HUES6 (cell line): ENCODE measurements at regions not wholly inside any gene's neighbourhood (a gene's known extent, or its start where the extent isn't known, plus 50 kb on each side); places are given as distances from the start of the nearest gene placed in this dataset.
"Not testable (repeated sequence)": the region's sequence is repeated elsewhere in the genome, so short reads cannot be mapped to it uniquely, and the experiment has no call there.

Source experiments
- H3K27ac ChIP-seq: 2 replicates; pipeline ENCODE4 v1.7.0; 2013; ENCODE audit warnings: low read depth, mild to moderate bottlenecking, low read length, inconsistent platforms
- H3K27me3 ChIP-seq: 2 replicates; pipeline ENCODE4 v1.6.1; 2013; ENCODE audit warnings: low read length; ENCODE audit not compliant: control insufficient read depth, insufficient read depth
- H3K36me3 ChIP-seq: 2 replicates; pipeline ENCODE4 v1.6.1; 2013; ENCODE audit warnings: low read length; ENCODE audit not compliant: control insufficient read depth, insufficient read depth
- H3K4me1 ChIP-seq: 2 replicates; pipeline ENCODE4 v1.6.1; 2013; ENCODE audit warnings: low read length; ENCODE audit not compliant: control insufficient read depth, insufficient read depth
- H3K4me3 ChIP-seq: 2 replicates; pipeline ENCODE4 v1.5.1; 2013; ENCODE audit warnings: low read depth, low read length
- H3K9ac ChIP-seq: one replicate; pipeline ENCODE4 v1.6.1; 2013; ENCODE audit warnings: mild to moderate bottlenecking, low read length
- H3K9me3 ChIP-seq: 2 replicates; pipeline ENCODE4 v1.6.1; 2013; ENCODE audit warnings: low read depth, low read length; ENCODE audit not compliant: control insufficient read depth, insufficient read depth

- H3K27ac ChIP-seq, H3K27me3 ChIP-seq, H3K36me3 ChIP-seq, H3K4me3 ChIP-seq, H3K9me3 ChIP-seq, H3K4me1 ChIP-seq, H3K9ac ChIP-seq: not testable (repeated sequence)
Measured at GRCh38 chr2:87204569-87205147, 183.0 kb upstream of the PLGLB1 start.

- H3K9me3 ChIP-seq, H3K4me1 ChIP-seq, H3K36me3 ChIP-seq, H3K27me3 ChIP-seq, H3K4me3 ChIP-seq, H3K9ac ChIP-seq, H3K27ac ChIP-seq: not testable (repeated sequence)
Measured at GRCh38 chr2:87212938-87213337, 191.3 kb upstream of the PLGLB1 start.

DNA sequence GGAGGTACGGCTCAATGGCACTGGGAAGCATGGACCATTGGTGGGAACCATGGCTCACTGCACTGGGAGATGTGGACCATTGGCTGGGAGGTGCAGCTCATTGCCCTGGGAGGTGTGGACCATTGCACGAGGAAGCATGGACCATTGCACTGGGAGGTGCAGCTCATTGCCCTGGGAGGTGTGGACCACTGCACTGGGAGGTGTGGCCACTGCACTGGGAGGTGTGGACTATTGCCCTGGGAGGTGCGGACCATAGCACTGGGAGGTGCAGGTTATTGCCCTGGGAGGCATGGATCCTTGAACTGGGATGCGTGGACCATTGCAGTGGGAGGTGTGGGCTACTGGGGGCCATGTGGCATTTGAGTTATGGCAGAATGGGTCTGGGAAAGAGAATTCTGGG, 195.4 kb upstream of the PLGLB1 start:
- not testable (repeated sequence) for H3K27ac ChIP-seq, H3K9ac ChIP-seq, H3K36me3 ChIP-seq, H3K4me1 ChIP-seq, H3K27me3 ChIP-seq, H3K9me3 ChIP-seq, H3K4me3 ChIP-seq

- not testable (repeated sequence) for H3K9ac ChIP-seq, H3K4me1 ChIP-seq, H3K27me3 ChIP-seq, H3K36me3 ChIP-seq, H3K4me3 ChIP-seq, H3K9me3 ChIP-seq, H3K27ac ChIP-seq
Measured at GRCh38 chr2:87217741-87218410, 196.2 kb upstream of the PLGLB1 start.

GRCh38 chr2:87220651-87221050, 199.0 kb upstream of the PLGLB1 start:
- not testable (repeated sequence) for H3K4me1 ChIP-seq, H3K27me3 ChIP-seq, H3K9me3 ChIP-seq, H3K36me3 ChIP-seq, H3K9ac ChIP-seq, H3K4me3 ChIP-seq, H3K27ac ChIP-seq

- H3K9ac ChIP-seq, H3K27ac ChIP-seq, H3K27me3 ChIP-seq, H3K4me3 ChIP-seq, H3K4me1 ChIP-seq, H3K36me3 ChIP-seq, H3K9me3 ChIP-seq: not testable (repeated sequence)
Measured at GRCh38 chr2:87222131-87222530, 200.5 kb upstream of the PLGLB1 start.

DNA sequence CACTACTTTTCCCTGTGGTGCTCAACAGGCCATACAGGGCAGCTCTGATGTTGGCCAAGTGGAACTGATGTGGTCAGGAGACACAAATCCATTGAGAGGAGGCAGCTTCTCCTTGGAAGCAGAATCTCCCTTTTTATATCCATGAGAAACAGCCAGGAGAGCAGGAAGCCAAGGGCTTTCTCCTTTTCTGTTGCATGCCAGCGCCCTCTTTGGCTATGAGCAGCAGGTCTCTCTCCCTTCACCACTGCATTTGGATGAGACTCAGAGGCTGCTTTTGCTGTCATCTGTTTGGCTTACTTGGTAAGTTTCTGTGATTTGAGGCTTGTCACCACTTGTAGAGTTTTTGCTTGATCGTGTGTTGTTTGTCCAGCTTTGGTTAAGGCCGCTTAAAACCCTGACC, 202.2 kb upstream of the PLGLB1 start:
- not testable (repeated sequence) for H3K4me1 ChIP-seq, H3K27ac ChIP-seq, H3K36me3 ChIP-seq, H3K4me3 ChIP-seq, H3K9me3 ChIP-seq, H3K9ac ChIP-seq, H3K27me3 ChIP-seq

DNA sequence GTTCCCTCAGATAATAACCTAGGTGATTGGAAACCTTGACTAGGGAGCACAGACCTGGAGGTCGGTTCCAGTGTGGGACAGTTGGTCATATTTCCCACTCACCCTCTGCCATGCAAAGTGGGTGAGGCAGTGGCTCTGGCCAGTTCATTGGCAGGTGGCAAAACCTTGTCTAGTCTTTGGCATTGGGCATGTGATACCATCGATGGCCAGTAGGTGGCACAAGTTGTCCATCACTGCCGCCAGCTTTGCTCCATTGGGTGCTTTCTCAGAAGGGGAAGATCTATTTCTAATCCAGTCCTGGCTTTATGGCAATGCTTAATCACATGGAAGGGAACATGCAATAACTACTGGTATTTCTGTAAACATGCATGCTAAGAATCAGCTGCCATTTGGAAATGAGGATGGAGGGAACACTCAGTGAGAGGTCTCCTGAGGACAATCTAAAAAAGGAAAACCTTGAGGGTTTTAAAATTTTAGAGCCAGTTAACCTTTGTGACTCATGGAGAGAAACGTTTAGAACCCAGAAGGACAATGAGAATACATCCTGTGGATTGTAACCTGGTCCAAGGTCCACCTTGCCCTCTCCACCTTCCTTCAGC, 207.5 kb upstream of the PLGLB1 start:
- not testable (repeated sequence) for H3K9ac ChIP-seq, H3K27me3 ChIP-seq, H3K27ac ChIP-seq, H3K9me3 ChIP-seq, H3K4me1 ChIP-seq, H3K36me3 ChIP-seq, H3K4me3 ChIP-seq

- H3K9me3 ChIP-seq, H3K9ac ChIP-seq, H3K36me3 ChIP-seq, H3K27me3 ChIP-seq, H3K4me3 ChIP-seq, H3K27ac ChIP-seq, H3K4me1 ChIP-seq: not testable (repeated sequence)
Measured at GRCh38 chr2:87229964-87230363, 208.3 kb upstream of the PLGLB1 start.

DNA sequence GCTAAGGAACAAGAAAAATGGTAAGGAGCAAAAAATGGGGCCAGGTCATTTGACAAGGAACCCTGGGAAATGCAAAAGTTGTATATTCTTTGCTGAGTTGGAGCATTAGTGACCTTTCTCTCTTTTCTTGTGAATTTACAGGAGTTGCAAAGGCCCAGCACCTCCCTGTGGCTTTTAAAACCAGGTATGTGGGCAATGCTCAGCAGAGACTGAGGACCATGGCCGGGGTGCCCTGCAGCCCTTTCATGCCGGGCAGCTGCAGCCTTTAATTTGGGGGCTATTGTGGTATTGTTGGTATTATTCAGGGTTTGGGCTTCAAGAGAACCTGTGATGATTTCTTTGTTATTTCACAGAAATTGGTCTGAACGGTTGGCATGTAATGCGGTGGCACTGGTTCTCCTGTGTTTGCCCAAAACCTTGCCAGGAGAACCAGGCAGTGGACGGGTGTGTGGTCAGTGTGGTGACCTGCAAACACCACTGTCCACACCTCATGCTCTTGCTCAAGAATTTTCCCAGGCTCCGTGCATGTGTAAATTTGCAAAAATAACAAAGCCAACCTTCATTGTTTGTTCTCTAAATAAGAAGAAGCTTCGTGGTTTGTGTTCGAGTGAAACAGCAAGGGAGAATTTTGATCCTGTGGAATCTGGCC, 213.8 kb upstream of the PLGLB1 start:
- H3K4me1 ChIP-seq, H3K9ac ChIP-seq, H3K27me3 ChIP-seq, H3K27ac ChIP-seq, H3K9me3 ChIP-seq, H3K36me3 ChIP-seq, H3K4me3 ChIP-seq: not testable (repeated sequence)

GRCh38 chr2:87237570-87238336, 216.1 kb upstream of the PLGLB1 start:
- H3K36me3 ChIP-seq, H3K9ac ChIP-seq, H3K4me1 ChIP-seq, H3K27ac ChIP-seq, H3K4me3 ChIP-seq, H3K27me3 ChIP-seq, H3K9me3 ChIP-seq: not testable (repeated sequence)
